Loucy (cell line): ENCODE measurements at regions not wholly inside any gene's neighbourhood (a gene's known extent, or its start where the extent isn't known, plus 50 kb on each side); places are given as distances from the start of the nearest gene placed in this dataset.

Source experiments
- CTCF ChIP-seq: fragments of 200-600 bp; sonication (generic); conservative IDR thresholded peaks from 2 replicates; pipeline ENCODE4 v1.5.1; 2014; ENCODE audit warnings: mild to moderate bottlenecking, antibody characterized with exemption, low read length
- EZH2phosphoT487 ChIP-seq: fragments of 200-600 bp; IDR thresholded peaks from 2 replicates; pipeline ENCODE4 v1.6.1; 2018; ENCODE audit warnings: antibody characterized with exemption, mild to moderate bottlenecking, moderate library complexity, borderline replicate concordance

- no peak for TF ChIP-seq CTCF
- TF ChIP-seq EZH2phosphoT487 = no peak
These were observed 490.3 kb upstream of the GOT2 start for GRCh38 chr16:59224401-59224800.
